ENCODE measurements at regions not wholly inside any gene's neighbourhood (a gene's known extent, or its start where the extent isn't known, plus 50 kb on each side); places are given as distances from the start of the nearest gene placed in this dataset.

GRCh38 chr12:16094437-16094836 is 183.0 kb downstream of the SLC15A5 start:
- H3K9me3 ChIP-seq, result no peaks in the 10 kb centered on the region
- intact Hi-C loops (cut with DNase I), result no loop called here
- WGBS, 2 donors, result 24 to 30% methylated on average over 2 of the region's 2 CpGs
- no peaks in the 10 kb centered on the region for H3K4me1 ChIP-seq
- H3K36me3 ChIP-seq, result no peaks in the 10 kb centered on the region
- no peak for ATAC-seq
- no peaks in the 10 kb centered on the region for H3K27me3 ChIP-seq
- no peak for FAIRE-seq
- no peak overlapping the region for H3K4me3 ChIP-seq
- no peak for DNase-seq
- no peak overlapping the region for H3K27ac ChIP-seq
- TF ChIP-seq CTCF (IDR thresholded peaks at IDR 0.05), result no peak

- Histone ChIP-seq H3K4me1 (no peaks in the 10 kb centered on the region), H3K27me3 (no peaks in the 10 kb centered on the region), H3K4me3 (no peak overlapping the region), H3K27ac (no peak overlapping the region), H3K9me3 (no peaks in the 10 kb centered on the region), H3K36me3 (no peaks in the 10 kb centered on the region)
- DNase-seq (no peak), ATAC-seq (no peak), FAIRE-seq (no peak)
- no peak for TF ChIP-seq CTCF (IDR thresholded peaks at IDR 0.05)
- intact Hi-C loops (cut with DNase I), result no loop called here
Observed at GRCh38 chr12:16093825-16094224, 182.7 kb downstream of the DERA start.

- intact Hi-C loops (cut with DNase I), result no loop called here
- DNase-seq (no peak), FAIRE-seq (no peak), ATAC-seq (no peak)
- TF ChIP-seq CTCF (IDR thresholded peaks at IDR 0.05), result no peak
- no peaks in the 10 kb centered on the region for H3K36me3 ChIP-seq
- H3K9me3 ChIP-seq, result no peaks in the 10 kb centered on the region
- H3K4me3 ChIP-seq, result no peak overlapping the region
- H3K27me3 ChIP-seq, result no peaks in the 10 kb centered on the region
- no peak overlapping the region for H3K27ac ChIP-seq
- WGBS, 2 donors, result 84 to 90% methylated on average over 3 of the region's 3 CpGs
- H3K4me1 ChIP-seq, result no peaks in the 10 kb centered on the region
Observed at GRCh38 chr12:16090974-16091373, 179.8 kb downstream of the DERA start.

DNA sequence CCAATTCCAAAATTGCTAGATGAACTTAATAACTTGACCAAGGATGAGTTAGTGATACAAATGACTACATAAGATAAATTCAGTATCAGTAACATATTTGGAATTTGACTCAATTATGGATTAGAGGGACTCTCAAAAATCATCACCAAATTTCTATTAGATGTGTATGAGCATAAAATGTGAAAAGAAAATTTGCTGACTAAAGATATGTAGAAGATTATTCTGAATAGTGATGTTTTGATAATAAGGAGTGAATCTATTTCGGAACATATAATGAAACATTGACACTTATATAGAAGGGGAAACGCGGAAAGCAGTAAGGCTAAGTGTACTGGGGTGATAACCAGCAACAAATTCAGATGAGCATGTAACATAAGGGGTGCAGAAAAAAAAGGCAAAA is 177.3 kb downstream of the DERA start:
- ATAC-seq, result no peak
- no peak for FAIRE-seq
- 92 to 94% methylated on average over 3 of the region's 3 CpGs for WGBS, 2 donors
- no peak for TF ChIP-seq CTCF (IDR thresholded peaks at IDR 0.05)
- Histone ChIP-seq H3K27me3 (no peaks in the 10 kb centered on the region), H3K4me1 (no peaks in the 10 kb centered on the region), H3K27ac (no peak overlapping the region), H3K36me3 (no peaks in the 10 kb centered on the region), H3K9me3 (no peaks in the 10 kb centered on the region), H3K4me3 (no peak overlapping the region)
- intact Hi-C loops (cut with DNase I), result no loop called here
- DNase-seq, result no peak

Measured in pancreas (tissue), 10 donors.